MG63 (cell line): ENCODE measurements at regions not wholly inside any gene's neighbourhood (a gene's known extent, or its start where the extent isn't known, plus 50 kb on each side); places are given as distances from the start of the nearest gene placed in this dataset.
"Not testable (repeated sequence)": the region's sequence is repeated elsewhere in the genome, so short reads cannot be mapped to it uniquely, and the experiment has no call there.

Experiments used
- DNase-seq: peaks from one replicate; pipeline ENCODE4 v3.0.0-alpha.2; 2020
- H3K27me3 ChIP-seq: fragments of 250-450 bp; sonication (Bioruptor Pico); 2 replicates; pipeline ENCODE4 v1.5.1; 2020; ENCODE audit warnings: mild to moderate bottlenecking, moderate library complexity
- H3K36me3 ChIP-seq: fragments of 250-450 bp; sonication (Bioruptor Pico); 2 replicates; pipeline ENCODE4 v1.5.1; 2020; ENCODE audit warnings: mild to moderate bottlenecking, moderate library complexity
- H3K4me3 ChIP-seq: fragments of 250-450 bp; sonication (Bioruptor Pico); 2 replicates; pipeline ENCODE4 v1.5.1; 2020; ENCODE audit warnings: mild to moderate bottlenecking, moderate library complexity
- H3K9me3 ChIP-seq: fragments of 250-450 bp; sonication (Bioruptor Pico); 2 replicates; pipeline ENCODE4 v1.5.1; 2020; ENCODE audit warnings: mild to moderate bottlenecking, moderate library complexity

GRCh38 chr7:91557789-91558404, 293.7 kb downstream of the FZD1 start:
- Histone ChIP-seq H3K36me3 (no peaks in the 10 kb centered on the region), H3K4me3 (no peak overlapping the region), H3K9me3 (no peaks in the 10 kb centered on the region), H3K27me3 (no peaks in the 10 kb centered on the region)
- DNase-seq, result peak; percentile 89

- no peak for DNase-seq
- no peaks in the 10 kb centered on the region for H3K9me3 ChIP-seq
- no peaks in the 10 kb centered on the region for H3K27me3 ChIP-seq
- no peaks in the 10 kb centered on the region for H3K36me3 ChIP-seq
- no peak overlapping the region for H3K4me3 ChIP-seq
Observed at GRCh38 chr7:91559947-91560346, 295.7 kb downstream of the FZD1 start.

- H3K4me3 ChIP-seq, result no peak overlapping the region
- no peaks in the 10 kb centered on the region for H3K36me3 ChIP-seq
- no peak for DNase-seq
- H3K9me3 ChIP-seq, result no peaks in the 10 kb centered on the region
- no peaks in the 10 kb centered on the region for H3K27me3 ChIP-seq
Observed at GRCh38 chr7:91564101-91564500, 299.9 kb downstream of the FZD1 start.

DNA sequence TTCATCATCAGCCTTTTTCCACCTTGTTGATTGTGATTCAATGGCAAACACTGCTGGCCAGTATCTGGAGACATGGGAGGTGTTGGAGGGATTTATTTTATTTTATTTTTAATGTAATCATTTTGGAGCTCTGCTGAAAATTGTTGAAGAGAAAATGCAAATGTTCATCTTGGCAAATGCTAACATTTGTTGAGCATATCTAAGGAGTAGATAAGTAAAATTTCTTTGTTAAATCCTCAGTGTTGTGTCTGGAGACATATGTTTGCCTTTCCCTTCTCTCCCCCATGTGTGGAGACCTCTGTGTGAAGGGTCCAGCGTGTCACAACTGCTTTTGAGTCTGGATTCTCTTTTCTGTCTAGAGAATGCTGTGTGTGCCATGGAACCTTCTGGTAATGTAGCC, 300.3 kb downstream of the FZD1 start:
- H3K36me3 ChIP-seq, result no peaks in the 10 kb centered on the region
- no peak overlapping the region for H3K4me3 ChIP-seq
- H3K9me3 ChIP-seq, result no peaks in the 10 kb centered on the region
- DNase-seq, result no peak
- no peaks in the 10 kb centered on the region for H3K27me3 ChIP-seq

- Histone ChIP-seq H3K9me3 (no peaks in the 10 kb centered on the region), H3K27me3 (no peaks in the 10 kb centered on the region), H3K36me3 (no peaks in the 10 kb centered on the region), H3K4me3 (no peak overlapping the region; the same call in 1 of the 2 replicates)
- DNase-seq, result peak; percentile 38
Observed at GRCh38 chr7:91565499-91566401, 301.5 kb downstream of the FZD1 start.

DNA sequence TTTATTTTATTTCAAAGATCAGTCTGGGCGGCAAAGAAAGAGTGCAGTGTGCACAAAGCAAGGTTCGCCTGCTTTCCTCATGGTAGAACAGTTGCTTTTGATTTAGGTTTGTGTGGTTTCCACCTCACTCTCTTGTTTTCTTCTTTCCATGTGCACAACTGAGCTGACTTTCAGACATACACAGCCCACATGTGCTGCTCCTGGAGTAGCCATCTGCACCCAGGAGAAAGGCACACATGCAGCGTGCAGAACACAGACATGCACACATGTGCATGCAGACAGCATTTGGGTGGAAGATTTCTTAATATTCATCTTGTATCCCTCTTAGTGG, 302.1 kb downstream of the FZD1 start:
- DNase-seq, result no peak
- no peak overlapping the region for H3K4me3 ChIP-seq
- no peaks in the 10 kb centered on the region for H3K9me3 ChIP-seq
- no peaks in the 10 kb centered on the region for H3K27me3 ChIP-seq
- H3K36me3 ChIP-seq, result no peaks in the 10 kb centered on the region

- no peak for DNase-seq
- no peak overlapping the region for H3K4me3 ChIP-seq
Observed at GRCh38 chr7:91567081-91568012, 303.1 kb downstream of the FZD1 start.

GRCh38 chr7:91568138-91568537, 303.9 kb downstream of the FZD1 start:
- Histone ChIP-seq H3K9me3 (no peaks in the 10 kb centered on the region), H3K36me3 (no peaks in the 10 kb centered on the region), H3K27me3 (no peaks in the 10 kb centered on the region), H3K4me3 (no peak overlapping the region)
- no peak for DNase-seq

More at GRCh38 chr7:91567081-91568012, 303.1 kb downstream of the FZD1 start:
- H3K36me3 ChIP-seq, result no peaks in the 10 kb centered on the region
- no peaks in the 10 kb centered on the region for H3K9me3 ChIP-seq
- H3K27me3 ChIP-seq, result no peaks in the 10 kb centered on the region

GRCh38 chr7:91569728-91570457, 305.7 kb downstream of the FZD1 start:
- Histone ChIP-seq H3K36me3 (no peaks in the 10 kb centered on the region), H3K4me3 (no peak overlapping the region), H3K9me3 (no peaks in the 10 kb centered on the region), H3K27me3 (no peaks in the 10 kb centered on the region)
- DNase-seq, result no peak

- DNase-seq, result no peak
- no peaks in the 10 kb centered on the region for H3K9me3 ChIP-seq
- H3K27me3 ChIP-seq, result no peaks in the 10 kb centered on the region
- no peaks in the 10 kb centered on the region for H3K36me3 ChIP-seq
- no peak overlapping the region for H3K4me3 ChIP-seq
Observed at GRCh38 chr7:91570560-91570959, 306.3 kb downstream of the FZD1 start.

DNA sequence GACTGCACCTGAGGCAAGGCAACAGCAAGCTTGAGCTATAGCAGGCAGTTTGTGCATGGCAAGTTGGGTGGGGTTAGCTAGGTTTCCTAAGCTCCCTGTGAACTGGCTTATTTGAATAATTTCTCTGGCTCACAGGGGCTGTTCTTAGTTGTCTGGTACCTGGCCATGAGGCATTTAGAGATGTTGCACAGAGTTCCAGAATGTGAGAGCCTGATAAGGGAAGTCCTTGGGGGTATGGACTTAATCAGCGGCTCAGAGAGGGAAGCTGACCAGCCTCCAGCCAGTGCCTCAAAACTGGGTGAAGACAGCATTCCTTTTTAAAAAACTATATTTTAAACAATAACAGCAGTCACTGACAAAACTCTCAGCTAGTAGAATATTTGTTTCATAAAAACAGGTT, 307.4 kb downstream of the FZD1 start:
- Histone ChIP-seq H3K27me3 (no peaks in the 10 kb centered on the region), H3K9me3 (no peaks in the 10 kb centered on the region; the same call in 1 of the 2 replicates), H3K36me3 (no peaks in the 10 kb centered on the region), H3K4me3 (no peak overlapping the region)
- DNase-seq, result no peak

DNA sequence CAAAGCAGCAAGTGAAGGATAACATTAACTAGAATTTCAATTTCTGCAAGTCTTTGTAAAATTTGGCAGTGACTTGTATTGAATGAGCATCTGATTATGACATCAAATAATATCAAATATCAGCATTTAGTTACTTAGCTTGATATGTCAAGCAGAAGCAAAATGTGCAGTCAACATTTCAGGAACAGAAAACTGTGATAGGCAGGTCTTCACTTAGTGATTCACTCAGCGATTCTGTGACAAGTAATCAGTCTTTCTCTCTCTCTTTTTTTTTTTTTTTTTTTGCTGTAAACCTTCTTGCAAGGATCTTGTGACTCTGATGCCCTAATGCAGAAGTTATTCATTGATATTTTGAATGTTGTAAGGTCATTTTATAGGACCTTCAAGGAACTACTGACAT, 307.1 kb downstream of the MTERF1 start:
- H3K9me3 ChIP-seq, result no peaks in the 10 kb centered on the region; the same call in 1 of the 2 replicates
- no peak overlapping the region for H3K4me3 ChIP-seq
- no peak for DNase-seq
- H3K36me3 ChIP-seq, result no peaks in the 10 kb centered on the region
- no peaks in the 10 kb centered on the region for H3K27me3 ChIP-seq

DNA sequence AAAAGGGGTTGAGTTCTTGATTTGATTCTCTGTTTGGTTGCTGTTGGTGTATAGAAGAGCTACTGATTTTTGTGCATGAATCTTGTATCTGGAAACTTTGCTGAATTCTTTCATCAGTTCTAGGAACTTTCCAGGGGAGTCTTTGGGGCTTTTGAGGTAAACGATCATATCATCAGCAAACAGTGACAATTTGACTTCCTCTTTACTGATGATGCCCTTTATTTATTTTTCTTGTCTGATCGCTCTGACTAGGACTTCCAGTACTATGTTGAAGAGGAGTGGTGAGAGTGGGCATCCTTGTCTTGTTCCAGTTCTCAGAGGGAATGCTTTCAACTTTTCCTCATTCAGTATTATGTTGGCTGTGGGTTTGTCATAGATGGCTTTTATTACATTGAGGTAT, 304.0 kb downstream of the MTERF1 start:
- not testable (repeated sequence) for H3K36me3 ChIP-seq, H3K27me3 ChIP-seq, DNase-seq

GRCh38 chr7:91579837-91580236, 300.7 kb downstream of the MTERF1 start:
- DNase-seq, result no peak
- Histone ChIP-seq H3K9me3 (no peaks in the 10 kb centered on the region; the same call in 1 of the 2 replicates), H3K36me3 (no peaks in the 10 kb centered on the region), H3K27me3 (no peaks in the 10 kb centered on the region), H3K4me3 (no peak overlapping the region)

More for the DNA sequence above, 304.0 kb downstream of the MTERF1 start:
- not testable (repeated sequence) for H3K9me3 ChIP-seq, H3K4me3 ChIP-seq

DNA sequence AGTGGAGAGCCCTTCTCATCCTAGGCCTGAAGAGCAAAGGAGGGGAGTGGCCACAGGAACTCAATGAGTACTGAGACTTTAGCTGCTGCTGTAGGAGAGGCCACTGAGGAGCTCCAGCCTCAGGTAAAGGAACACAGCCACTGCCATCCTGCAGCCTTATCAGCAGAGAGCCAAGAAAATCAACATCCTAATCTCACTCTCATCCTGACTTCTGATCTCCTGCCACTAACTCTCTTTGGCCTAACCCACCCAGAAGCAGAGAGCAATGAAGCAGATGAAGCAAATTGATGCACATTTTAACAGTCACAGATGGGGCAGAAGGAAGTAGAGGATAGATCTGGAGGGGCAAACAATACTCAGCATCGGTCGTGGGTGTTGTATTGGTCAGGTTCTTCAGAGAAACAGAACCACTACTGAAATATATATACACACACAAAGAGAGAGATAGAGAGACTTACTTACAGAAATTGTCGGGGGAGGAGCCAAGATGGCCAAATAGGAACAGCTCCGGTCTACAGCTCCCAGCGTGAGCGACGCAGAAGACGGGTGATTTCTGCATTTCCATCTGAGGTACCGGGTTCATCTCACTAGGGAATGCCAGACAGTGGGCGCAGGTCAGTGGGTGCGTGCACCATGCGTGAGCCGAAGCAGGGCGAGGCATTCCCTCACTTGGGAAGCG, 297.6 kb downstream of the MTERF1 start:
- no peak for DNase-seq
- no peaks in the 10 kb centered on the region for H3K27me3 ChIP-seq
- H3K9me3 ChIP-seq, result no peaks in the 10 kb centered on the region
- H3K36me3 ChIP-seq, result no peaks in the 10 kb centered on the region
- H3K4me3 ChIP-seq, result no peak overlapping the region

DNA sequence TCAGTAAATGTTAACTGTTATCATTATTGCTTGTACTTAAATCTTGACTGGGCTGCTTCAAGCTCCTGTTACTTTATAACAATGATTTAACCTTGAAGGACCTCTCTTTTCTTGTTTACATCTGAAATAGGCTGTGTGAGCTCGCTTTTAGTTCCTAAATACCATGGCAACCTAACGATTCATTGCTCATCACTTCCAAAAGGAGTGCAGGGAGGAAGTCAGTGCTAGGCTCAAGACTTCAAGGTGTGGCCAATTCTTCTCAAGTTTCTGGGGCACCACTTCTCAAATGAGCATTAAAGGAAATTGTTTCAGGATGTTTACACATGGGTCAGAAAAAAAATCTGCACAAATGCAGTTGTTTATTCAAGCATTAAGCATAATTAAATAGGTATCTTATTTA, 284.2 kb downstream of the MTERF1 start:
- Histone ChIP-seq H3K27me3 (no peaks in the 10 kb centered on the region), H3K4me3 (no peak overlapping the region), H3K9me3 (no peaks in the 10 kb centered on the region), H3K36me3 (no peaks in the 10 kb centered on the region)
- no peak for DNase-seq
